Fibroblast of skin of scalp (primary cell): ENCODE measurements at regions not wholly inside any gene's neighbourhood (a gene's known extent, or its start where the extent isn't known, plus 50 kb on each side); places are given as distances from the start of the nearest gene placed in this dataset.
"Not testable (repeated sequence)": the region's sequence is repeated elsewhere in the genome, so short reads cannot be mapped to it uniquely, and the experiment has no call there.

Experiments used
- DNase-seq: peaks from one replicate; pipeline ENCODE4 v3.0.0-alpha.2; 2013

DNA sequence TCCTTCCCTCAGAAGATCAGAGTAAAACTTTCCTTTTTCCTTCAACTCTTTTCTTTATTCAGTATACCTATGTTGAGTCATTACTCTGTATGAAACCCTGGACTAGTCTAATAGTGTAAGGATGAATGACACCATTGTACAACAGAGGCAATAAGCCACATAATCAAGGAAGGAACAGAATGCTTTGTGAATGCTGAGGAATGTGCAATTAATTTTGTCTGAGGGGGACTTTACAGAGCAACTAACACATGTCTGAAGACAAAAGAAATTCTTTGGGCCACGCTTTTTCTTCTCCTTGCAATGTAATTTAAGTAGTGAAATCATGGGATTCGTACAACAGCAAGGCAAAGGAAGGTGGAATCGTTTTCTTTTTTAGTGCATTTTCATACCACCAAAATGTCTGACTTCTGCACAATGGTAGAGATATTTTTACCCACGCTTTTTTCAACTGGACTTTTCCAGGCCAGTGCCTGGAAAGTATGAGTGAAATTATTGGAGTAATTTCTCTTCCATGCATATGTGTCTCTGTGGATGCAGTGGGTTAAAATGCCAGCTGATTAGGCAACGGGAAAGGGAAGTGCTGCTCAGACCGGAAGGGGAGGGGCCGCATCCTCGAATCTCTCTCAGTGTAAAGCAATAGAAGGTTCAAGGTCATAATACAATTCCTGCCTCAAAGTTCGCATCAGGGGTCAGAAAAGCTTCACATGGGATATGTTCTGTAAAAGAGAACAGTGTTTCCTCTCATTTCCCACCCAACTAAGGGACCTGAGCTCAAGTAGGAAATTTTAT lies 89.9 kb upstream of the MTHFD1L start:
- DNase-seq, result no peak

- no peak for DNase-seq
These were observed 87.8 kb upstream of the MTHFD1L start for GRCh38 chr6:150777736-150778135.

DNA sequence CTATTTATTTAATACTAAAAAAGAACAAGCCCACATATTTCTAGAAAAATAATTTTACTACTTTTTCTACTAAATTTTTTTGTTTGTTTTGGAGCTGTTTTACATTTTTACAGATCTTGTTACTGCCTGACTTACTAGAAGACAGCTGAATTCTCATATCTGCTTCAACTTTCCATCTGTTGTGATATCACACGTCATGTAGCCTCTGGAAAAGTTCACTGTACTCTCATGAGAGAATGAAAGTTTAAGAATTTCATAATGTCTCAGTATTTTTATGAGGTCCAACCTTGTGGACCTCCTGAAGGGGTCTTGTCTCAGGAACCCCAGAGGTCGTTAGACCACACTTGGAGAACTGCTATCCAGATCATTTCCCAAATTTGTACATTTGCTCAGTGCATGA lies 81.7 kb upstream of the MTHFD1L start:
- DNase-seq, result no peak

DNA sequence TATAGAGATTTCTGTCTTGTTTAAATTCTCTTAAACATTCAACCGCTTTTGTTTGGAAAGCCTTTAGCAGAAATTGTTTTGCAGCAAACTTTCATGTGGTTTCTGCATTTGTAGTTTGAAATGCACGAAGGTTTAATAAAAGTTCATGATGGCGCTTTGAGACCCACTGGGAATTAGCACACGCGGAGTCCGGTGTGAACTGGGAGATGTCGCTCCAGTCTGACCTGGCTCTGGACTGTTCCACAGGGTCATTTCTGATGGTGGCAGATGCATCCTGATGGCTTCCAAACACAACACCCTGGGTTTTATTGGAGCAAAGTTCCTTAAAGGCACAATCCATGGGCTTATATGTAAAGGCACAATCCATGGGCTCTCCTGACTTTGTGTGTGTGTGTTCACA lies 78.1 kb upstream of the MTHFD1L start:
- DNase-seq, result no peak

DNA sequence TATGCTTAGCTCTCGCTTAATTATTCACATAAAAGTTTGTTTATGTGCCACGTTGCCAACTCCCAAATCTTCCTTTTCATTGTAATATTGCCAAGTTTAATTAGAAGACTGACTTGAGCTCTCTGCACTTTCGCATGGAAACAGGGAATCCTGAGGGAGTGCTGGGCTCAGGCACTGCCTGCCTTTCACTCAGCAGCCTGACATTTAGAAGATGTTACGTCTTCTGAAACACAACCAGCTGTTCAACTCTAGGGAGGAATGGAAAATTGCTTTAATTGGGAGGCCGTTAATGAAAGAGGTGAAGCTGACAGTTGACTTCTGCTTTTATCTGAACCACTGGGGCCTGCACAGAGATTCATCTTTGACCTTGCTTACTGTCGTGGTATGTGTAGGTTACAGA lies 77.4 kb upstream of the MTHFD1L start:
- DNase-seq, result no peak

GRCh38 chr6:150789906-150790305 lies 75.6 kb upstream of the MTHFD1L start:
- DNase-seq, result not testable (repeated sequence)

GRCh38 chr6:150791717-150792116 lies 73.8 kb upstream of the MTHFD1L start:
- DNase-seq, result no peak

- no peak for DNase-seq
These were observed 67.6 kb upstream of the MTHFD1L start for GRCh38 chr6:150797949-150798348.

DNA sequence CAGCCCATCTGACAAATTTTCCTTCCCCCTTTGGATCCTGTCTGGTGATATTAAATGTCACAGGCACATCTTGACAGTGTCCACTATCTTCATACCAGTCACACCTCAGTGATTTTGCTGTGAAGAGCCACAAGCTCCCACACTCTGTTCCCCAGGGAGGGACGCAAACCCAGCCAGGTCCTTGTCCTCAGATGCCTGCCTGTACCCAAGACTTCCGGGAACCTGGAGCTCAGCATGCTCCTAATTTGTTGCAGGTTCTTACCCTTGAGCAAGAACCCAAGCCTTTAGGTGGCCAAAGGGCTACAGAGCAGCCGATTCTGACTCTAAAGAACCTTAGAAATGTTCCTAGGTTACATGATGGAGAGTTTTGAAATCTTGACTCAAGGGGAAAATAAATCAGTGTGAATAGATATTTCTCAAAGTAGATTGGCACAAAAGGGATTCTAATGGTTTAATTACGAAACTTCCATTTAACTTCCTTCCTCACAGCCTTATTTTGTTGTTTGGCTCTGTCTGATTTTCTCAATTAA lies 66.2 kb upstream of the MTHFD1L start:
- DNase-seq, result no peak

GRCh38 chr6:150800674-150801314 lies 64.7 kb upstream of the MTHFD1L start:
- DNase-seq, result peak; percentile 65

GRCh38 chr6:150806790-150807189 lies 58.7 kb upstream of the MTHFD1L start:
- no peak for DNase-seq

GRCh38 chr6:150813319-150813992 lies 52.0 kb upstream of the MTHFD1L start:
- DNase-seq, result peak; percentile 46

GRCh38 chr6:150813993-150814359 lies 51.5 kb upstream of the MTHFD1L start:
- peak; percentile 20 for DNase-seq
